Daoy (cell line): ENCODE measurements at regions not wholly inside any gene's neighbourhood (a gene's known extent, or its start where the extent isn't known, plus 50 kb on each side); places are given as distances from the start of the nearest gene placed in this dataset.
"Not testable (repeated sequence)": the region's sequence is repeated elsewhere in the genome, so short reads cannot be mapped to it uniquely, and the experiment has no call there.

Experiments
- DNase-seq: peaks from one replicate; pipeline ENCODE4 v3.0.0-alpha.2; 2015; ENCODE audit warnings: low read depth

- DNase-seq, result not testable (repeated sequence)
Observed at GRCh38 chr5:106246044-106246745, 1424.5 kb downstream of the EFNA5 start.

GRCh38 chr5:106241409-106241808 lies 1429.3 kb downstream of the EFNA5 start:
- no peak for DNase-seq

GRCh38 chr5:106205916-106206571 lies 1464.7 kb downstream of the EFNA5 start:
- no peak for DNase-seq

GRCh38 chr5:106202035-106202434 lies 1468.7 kb downstream of the EFNA5 start:
- DNase-seq, result no peak

- no peak for DNase-seq
Observed at GRCh38 chr5:106200971-106201370, 1469.8 kb downstream of the EFNA5 start.

- no peak for DNase-seq
Observed at GRCh38 chr5:106195679-106196474, 1474.9 kb downstream of the EFNA5 start.

- no peak for DNase-seq
Observed at GRCh38 chr5:106189121-106189809, 1481.5 kb downstream of the EFNA5 start.

- no peak for DNase-seq
Observed at GRCh38 chr5:106185661-106186081, 1485.1 kb downstream of the EFNA5 start.

- no peak for DNase-seq
Observed at GRCh38 chr5:106174903-106175302, 1495.8 kb downstream of the EFNA5 start.

GRCh38 chr5:106172681-106173532 lies 1497.8 kb downstream of the EFNA5 start:
- DNase-seq, result no peak

- no peak for DNase-seq
Observed at GRCh38 chr5:106171708-106172107, 1499.0 kb downstream of the EFNA5 start.

- no peak for DNase-seq
Observed at GRCh38 chr5:106171132-106171531, 1499.6 kb downstream of the EFNA5 start.

- DNase-seq, result no peak
Observed at GRCh38 chr5:106167766-106168165, 1503.0 kb downstream of the EFNA5 start.

- DNase-seq, result no peak
Observed at GRCh38 chr5:106163233-106163632, 1507.5 kb downstream of the EFNA5 start.

GRCh38 chr5:106159616-106160015 lies 1511.1 kb downstream of the EFNA5 start:
- DNase-seq, result no peak

GRCh38 chr5:106154280-106154716 lies 1516.4 kb downstream of the EFNA5 start:
- DNase-seq, result peak; percentile 27

- no peak for DNase-seq
Observed at GRCh38 chr5:106152569-106152968, 1518.2 kb downstream of the EFNA5 start.

- no peak for DNase-seq
Observed at GRCh38 chr5:106142116-106142515, 1528.6 kb downstream of the EFNA5 start.

GRCh38 chr5:106140101-106140500 lies 1530.6 kb downstream of the EFNA5 start:
- DNase-seq, result no peak

- no peak for DNase-seq
Observed at GRCh38 chr5:106136061-106136460, 1534.7 kb downstream of the EFNA5 start.

- DNase-seq, result no peak
Observed at GRCh38 chr5:106135473-106135872, 1535.3 kb downstream of the EFNA5 start.
